Amniotic epithelial cell (primary cell): ENCODE measurements at regions not wholly inside any gene's neighbourhood (a gene's known extent, or its start where the extent isn't known, plus 50 kb on each side); places are given as distances from the start of the nearest gene placed in this dataset.

Source experiments
- DNase-seq: peaks from one replicate; pipeline ENCODE4 v3.0.0-alpha.2; 2010; ENCODE audit warnings: low read depth

DNA sequence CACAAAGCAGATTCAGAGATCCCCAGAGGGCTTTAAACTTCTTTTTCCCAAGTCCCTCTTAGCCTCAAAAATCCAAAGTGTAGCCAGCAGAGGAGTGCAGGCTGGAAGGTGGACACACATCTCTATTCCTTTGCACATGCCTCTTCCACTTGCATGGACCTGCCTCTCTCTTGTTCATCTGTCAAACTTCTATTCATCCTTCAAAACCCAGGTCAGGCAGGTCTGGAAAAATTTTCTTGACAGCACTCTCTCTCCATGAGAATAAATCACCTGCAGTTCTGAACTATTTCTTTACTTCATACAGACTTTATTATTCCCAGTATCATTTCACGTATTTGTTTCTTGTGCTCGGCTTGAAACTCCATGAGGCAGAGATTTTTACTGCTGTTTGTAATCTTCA, 127.5 kb downstream of the SS18 start:
- no peak for DNase-seq

DNA sequence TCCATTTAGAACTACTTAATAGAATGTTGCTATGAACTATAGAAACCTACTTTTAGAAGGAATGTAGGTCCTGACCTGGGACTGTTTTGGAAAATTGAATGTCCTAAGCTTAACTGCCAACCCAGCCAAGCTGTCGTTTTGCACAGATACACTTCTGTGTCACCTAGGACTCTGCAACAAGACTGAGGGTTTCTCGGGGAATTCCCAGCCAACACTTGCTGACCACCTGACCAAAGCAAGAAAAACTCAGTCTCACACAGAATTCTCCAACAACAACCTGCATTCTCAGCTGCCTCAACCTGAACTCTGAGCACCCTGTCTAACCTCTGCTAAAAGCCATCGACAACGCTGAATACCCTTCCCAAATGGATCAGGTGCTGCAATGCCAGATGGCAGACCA, 128.2 kb downstream of the SS18 start:
- no peak for DNase-seq

DNA sequence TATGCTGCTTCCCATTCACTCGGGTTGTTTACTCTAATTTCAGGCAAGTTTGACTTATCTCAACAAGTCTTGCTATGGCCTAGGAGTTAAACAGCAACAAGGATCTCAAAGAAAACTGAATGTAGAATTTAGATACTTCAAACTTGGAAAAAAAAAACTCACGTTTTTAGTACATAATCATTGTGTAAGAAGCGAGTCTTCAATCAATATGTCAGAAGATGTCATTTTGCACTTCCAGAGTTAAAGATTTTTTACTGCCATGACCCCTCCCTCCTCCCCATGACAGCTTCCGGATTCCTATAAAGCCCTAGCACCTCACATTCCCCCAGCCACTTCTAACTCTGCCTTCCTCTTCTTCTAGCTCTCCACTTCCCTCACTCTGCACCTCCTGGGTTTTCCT, 133.4 kb downstream of the SS18 start:
- no peak for DNase-seq

DNA sequence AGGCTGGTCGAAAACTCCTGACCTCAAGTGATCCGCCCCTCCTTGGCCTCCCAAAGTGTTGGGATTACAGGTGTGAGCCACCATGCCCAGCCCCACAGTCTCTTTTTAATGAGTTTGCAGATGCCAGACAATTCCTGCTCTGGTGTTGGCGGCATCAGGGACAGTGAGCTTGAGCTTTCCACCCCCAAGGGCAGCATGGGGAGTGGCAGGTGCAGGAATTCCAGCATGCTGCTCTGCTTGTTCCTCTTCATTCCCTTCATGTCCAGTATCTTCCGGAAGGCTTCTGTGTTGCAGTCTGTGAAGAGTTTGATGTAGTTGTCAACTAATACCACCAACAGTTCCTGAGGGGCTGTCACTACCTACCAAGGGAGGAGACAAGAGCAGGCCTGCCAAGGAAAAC, 137.3 kb downstream of the SS18 start:
- DNase-seq, result no peak

DNA sequence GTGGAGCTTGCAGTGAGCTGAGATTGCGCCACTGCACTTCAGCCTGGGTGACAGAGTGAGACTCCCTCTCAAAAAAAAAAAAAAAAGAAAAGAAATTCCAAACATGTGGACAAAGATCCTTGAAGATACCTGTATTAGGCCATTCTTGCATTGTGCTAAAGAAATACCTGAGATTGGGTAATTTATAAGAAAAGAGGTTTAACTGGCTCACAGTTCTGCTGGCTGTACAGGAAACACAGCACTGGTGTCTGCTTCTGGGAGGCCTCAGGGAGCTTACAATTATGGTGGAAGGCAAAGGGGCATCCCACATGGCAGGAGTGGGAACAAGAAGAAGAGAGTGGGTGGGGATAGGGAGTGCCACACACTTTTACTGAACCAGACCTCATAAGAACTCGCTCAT, 140.1 kb downstream of the SS18 start:
- DNase-seq, result no peak

DNA sequence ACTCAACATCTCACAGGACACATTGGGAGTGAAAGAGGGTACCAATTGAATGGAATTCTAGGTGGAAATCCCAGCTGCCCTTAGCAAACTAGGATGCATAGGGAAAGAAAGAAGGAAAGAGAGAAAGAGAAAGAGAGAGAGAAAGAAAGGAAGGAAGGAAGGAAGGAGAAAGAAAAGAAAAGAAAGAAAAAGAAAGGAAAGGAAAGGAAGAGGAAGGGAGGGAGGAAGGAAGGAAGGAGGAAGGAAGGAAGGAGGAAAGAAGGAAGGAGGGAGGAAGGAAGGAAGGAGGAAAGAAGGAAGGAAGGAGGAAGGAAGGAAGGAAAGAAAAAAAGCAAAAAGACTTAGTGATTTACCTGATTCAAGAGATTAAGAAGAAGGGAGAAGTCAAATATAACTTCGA, 143.9 kb downstream of the SS18 start:
- no peak for DNase-seq

DNA sequence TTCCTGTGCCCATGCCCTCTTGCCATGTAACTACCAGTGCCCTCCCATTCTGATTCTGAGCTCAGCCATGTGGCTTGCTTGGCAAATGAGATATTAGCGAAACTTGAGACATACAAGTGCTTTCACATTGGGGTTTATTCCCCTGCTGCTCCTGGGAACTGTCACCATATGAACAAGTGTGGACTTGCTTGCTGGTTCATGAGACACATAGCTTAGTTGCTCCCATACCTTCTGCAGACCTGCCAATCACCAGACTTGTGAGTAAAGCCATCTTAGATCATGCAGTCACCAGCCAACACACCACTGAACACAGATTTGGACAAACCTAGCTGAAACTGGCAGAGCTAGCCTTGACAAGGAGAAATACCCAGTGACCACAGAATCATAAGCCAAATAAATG, 155.1 kb downstream of the SS18 start:
- no peak for DNase-seq

DNA sequence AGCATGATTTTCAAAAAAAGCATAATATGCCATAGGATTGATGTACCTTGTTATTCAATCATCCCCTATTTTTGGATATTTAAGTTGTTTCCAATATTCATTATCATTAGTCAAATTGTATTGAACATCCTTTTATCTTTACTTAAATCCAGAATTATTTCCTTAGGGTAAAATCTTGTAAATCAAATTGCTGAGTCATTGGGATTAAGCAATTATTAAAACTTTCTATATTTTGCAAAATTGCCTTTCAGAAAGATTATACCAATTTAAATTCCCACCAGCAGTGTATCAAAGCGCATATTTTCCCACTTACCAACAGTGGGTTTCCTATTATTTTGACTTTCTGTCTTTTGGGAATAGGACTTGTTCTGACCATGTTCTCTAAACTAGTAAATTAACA, 159.3 kb downstream of the SS18 start:
- no peak for DNase-seq

DNA sequence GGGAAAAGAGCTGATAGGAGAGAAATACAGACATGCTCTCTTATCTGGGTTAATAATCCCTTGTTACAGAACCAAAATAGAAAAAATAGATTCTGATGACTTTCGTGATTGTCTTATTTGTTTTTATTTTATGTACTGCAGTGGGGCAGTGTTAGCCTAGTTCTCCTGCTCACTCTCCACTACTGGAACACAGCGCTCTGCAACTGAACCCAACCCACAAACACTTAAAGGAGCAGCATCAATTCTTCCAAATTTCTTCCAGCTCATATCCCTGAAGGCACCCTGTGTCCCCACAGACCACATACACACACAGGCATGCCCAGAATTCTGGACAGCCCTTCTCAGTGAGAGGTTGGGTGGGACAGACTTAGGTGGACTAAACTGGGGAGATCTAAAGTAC, 160.6 kb downstream of the SS18 start:
- no peak for DNase-seq

DNA sequence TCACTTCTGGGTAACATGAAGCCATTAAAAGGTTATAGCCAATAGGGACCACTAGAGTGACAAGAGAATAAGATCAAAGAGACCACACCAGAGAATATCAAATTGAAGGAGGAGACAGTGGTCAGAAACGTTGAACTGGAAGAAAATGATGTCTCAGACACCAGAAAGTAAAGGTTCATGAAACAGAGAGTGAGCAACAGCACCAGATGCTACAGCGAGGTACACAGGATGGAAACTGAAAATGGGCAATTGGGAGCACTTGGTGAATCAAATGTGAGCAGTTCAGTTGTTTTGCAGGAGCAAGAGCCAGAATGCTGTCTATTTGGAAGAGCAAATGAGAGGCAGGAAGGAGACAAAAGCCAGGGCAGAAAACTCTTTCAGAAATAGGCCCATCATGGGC, 162.6 kb downstream of the SS18 start:
- DNase-seq, result no peak

DNA sequence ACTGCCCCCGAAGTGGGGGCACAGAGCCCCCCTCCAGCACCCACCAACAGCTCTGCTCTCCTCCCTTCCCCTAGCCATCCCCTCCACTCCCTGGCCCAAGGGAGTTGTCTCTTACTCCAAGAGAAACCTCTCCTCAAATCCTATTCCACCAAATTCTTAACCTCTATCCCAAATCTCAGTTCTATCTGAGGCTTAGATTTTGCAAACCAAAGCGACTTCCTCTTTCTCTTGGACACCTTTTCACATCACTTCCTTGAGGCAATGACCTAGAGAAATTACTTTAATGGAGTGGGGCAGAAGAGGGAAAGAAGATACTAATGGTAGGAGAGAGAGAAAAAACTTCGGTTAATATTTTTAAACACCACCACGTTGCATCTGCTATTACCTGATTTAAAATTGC, 167.2 kb downstream of the SS18 start:
- DNase-seq, result no peak

DNA sequence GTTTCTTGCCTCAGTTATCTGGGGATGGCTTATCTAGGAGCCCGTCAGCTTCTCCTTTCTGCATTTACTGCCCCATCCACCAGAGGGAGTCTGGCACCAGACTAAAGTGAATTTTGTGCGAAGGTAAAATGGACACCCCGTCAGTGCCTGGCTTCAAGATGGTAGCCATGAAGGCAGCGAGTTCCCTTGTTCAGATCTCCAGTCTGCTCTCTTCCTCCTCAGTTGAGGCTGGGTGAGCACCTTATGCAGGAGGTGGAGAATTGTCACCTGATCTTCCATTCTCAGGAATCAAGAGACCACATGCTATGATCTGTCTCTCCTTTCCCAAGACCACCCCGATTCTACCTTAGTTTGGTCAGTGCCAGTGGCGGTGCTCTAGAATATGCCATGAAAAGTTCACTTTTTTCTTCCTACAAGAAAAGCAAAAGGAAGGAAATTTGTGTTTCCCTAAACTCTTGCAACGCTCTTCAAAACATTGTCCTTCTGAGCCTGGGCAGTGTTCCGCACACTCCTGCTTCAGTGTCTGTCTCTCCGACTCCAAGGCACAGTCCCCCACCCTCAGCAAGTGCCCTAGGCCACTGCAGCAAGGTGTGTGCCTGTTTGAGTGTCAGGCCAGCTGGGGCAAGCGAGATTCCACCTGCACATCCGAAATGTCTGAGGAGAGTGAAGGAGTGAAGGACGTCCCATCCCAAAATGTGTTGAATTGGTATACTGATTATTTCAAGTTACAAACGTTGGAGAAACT, 168.6 kb downstream of the SS18 start:
- peak; percentile 10 for DNase-seq

DNA sequence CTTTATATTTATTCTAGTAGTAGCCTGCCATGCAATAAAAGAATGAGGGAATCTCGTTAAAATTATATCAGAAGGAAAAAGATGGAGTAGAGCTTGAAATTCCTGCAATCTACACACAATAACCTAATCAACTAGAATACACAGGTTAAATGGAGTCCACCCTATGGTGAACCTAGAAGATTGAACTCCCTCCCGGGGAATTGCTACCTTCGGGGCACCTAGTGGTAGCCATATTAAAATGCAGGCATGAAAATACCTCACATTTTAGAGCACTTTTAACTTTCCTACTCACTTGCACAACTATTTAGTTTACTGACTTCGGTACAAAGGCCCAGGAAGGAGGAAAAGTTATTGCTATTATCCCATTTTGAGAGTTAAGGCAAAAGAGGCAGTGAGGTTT, 174.5 kb downstream of the SS18 start:
- DNase-seq, result no peak

DNA sequence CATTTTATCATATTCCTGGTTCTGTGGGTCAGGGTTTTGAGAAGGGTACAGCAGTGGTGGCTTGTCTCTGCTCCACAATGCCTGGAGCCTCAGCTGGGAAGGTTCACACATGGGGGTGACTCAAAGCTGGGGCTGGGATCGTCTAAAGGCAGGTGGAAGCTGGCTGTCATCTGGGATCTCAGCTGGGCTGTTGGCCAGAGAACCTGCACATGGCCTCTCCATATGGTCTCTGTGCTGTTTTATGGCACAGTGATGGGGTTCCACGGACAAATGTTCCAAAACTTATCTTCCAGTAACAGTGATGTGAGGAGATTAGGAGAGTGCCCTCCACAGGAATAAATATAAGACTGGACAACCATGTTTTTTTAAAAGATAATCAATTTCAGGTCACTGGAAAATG, 191.4 kb downstream of the SS18 start:
- no peak for DNase-seq

DNA sequence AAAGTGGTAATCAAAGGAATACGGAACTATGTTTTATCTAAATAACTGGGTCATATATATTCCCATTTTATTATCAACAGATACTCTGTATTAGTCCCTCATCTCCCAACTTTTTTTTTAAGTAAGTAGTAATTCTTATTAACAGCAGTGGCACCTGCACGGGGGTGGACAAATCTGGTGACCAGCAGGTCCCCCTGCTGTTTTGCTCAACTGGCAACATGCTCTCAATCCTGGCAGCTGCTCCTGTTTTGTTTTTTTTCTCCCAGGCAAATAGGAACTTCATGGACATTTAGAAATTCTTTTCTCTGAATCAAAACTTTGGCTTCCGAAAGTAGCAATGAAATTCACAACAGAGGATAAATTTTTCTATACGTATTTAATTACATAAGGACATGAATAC, 193.5 kb downstream of the SS18 start:
- no peak for DNase-seq

DNA sequence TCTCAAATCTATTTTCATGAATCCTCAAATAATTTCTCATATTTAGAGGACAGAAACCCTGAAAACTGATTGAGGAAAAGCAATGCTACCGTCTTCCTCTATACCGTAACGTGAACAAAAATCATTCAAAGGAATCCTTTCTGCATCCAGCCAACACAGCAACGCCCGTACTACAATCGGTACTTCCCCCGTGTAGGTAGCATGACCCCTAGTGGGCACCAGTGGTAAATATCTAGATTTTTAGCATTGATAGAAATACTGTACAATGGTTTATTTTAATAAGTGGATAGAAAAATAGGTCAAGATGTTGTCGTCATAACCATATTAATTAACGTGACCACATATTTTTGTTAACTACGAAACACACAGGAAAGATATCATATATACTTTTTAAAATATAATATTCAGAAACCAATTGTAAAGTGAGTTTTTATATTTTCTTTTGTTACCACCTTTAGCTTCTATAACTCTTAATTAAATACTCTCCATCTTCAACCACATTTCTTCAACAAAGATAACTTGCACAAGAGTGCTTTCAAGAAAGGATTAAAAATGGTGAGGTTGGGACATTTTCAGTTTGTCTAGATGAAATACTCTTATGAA, 194.1 kb downstream of the SS18 start:
- DNase-seq, result peak; percentile 50

DNA sequence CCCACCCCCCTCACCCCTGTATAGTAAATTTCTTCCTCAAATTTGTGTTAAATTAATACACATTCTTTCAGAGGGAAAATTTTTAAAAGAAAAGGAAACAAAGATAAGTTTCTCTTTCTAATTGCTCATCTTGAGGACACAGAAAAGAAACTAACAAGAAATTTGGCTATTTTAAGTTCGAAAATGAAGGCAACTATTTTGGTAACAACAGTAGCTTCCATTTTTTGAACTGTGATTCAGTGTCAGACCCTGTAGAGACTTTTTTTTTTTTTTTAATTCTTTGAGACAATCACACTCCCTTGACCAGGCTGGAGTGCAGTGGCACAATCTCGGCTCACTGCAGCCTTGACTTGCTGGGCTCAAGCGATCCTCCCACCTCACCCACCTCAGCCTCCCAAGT, 194.9 kb downstream of the SS18 start:
- no peak for DNase-seq

DNA sequence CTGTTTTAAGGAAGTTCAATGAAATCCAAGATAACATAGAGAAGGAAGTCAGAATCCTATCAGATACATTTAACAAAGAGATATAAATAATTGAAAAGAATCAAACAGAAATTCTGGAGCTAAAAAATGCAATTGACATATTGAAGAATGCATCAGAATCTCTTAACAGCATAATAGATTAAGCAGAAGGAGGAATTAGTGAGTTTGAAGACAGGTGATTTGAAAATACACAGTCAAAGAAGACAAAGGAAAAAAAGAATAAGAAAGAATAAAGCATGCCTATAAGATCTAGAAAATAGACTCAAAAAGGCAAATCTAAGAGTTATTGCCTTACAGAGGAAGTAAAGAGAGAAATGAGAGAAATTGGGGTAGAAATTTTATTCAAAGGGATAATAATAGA, 204.1 kb downstream of the SS18 start:
- no peak for DNase-seq

DNA sequence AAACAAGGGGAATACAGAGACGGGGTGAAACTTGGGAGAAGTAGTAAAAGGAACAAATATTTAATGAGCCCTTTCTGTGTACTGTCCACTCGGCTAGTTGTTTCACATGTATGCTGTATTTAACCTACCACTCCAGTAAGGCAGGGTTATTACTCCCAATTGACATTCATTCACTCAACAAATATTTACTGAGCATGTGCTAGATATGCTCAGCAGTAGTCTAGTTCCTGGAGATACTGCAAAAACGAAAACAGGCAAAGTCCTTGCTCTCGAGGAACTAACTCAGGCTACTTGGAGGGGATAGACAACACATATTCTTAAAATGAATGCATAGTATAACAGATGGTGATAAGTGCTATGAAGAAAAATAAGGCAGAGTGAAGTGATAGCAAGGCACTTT, 207.3 kb downstream of the SS18 start:
- no peak for DNase-seq

DNA sequence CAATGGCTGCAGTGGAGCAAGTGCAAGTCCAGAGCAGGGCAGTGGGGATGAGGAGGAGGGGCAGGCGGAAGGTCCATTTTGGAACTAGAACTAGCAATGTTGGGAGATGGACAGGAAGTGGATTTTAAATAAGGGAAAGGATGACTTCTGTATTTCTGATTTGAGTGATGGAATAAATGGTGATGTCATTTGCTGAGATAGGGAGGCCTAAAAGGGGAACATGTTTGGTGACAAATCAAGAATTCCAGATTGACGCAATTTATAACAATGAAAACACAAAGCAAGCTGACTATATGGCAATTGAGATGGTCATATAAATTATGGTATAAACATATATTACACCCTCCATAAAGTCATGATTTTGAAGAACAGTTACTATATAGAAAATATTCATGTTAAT, 209.3 kb downstream of the SS18 start:
- no peak for DNase-seq

DNA sequence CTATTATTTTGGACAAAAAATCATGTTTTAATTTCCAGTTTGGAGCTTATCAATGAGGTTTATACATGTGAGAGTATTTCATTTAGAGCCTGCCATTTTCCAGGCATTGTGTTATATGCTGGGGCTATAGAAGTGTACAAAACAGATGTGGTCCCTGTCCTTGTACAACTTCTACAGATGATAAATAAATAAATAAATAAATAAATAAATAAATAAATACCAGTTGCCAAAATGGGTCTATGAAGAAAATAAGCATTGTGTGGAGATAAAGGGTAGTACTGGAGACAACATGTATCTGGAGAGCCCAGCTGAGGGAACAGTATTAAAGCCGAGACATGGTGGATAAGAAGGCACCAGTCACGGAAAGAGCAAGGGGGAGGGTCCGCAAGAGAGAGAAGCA, 210.0 kb downstream of the SS18 start:
- DNase-seq, result no peak

DNA sequence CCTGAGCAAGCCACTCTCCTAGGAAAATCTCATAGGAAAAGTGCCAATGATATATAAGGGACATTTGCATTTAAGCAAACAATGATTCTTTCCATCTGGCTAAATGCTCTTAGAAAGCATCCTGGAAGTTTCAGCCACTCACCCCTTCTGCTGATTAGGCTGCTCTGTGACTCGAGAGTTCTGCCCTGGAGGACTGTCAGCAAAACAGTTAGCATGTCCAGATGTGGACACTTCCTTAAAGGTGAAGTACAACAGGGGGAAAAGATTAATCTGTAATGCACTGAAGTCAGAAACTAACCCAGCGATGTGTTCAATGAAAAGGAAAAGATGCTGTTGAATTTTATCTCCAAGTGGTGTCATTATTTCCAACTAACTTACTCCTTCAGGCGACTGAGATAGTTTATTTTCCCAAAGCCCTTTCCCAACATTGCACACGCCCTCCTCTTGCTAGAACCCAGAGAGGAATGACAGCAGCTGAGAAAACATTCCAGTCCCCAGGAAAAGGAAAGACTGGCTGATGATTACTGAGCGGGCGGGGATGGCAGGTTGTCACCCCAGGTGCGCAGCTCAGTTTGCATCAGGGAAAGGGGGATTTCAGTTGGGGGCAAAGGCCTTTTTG, 214.0 kb downstream of the SS18 start:
- no peak for DNase-seq

DNA sequence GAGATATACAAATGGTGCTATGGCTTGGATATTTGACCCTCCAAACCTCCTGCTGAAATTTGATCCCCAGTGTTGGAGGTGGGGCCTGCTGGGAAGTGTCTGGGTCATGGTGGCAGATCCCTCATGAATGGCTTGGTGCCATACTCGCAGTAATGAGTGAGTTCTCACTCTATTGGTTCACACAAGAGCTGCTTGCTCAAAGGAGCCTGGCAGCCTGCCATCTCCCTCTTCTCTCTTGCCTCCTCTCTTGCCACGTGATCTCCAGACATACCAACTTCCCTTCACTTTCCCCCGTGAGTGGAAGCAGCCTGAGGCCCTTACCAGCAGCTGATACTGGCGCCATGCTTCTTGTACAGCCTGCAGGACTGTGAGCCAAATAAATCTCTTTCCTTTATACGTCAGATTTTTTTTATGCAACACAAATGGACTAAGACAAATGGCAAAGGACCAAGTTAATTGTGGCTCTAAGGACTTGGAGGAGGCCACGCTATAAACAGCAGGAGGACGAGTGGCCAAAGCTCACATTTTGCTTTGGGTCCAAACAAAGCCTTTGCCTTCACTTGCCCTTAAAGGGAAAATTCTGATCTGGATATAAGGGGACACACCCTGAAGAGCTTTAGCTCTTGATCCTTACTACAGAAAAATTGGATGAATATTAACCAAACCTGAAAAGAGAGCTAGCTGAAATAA, 214.7 kb downstream of the SS18 start:
- DNase-seq, result no peak
